Thyroid gland (tissue), 4 donors: ENCODE measurements at regions not wholly inside any gene's neighbourhood (a gene's known extent, or its start where the extent isn't known, plus 50 kb on each side); places are given as distances from the start of the nearest gene placed in this dataset.

Experiments
- DNase-seq, 2 donors: peaks; one replicate each; pipeline ENCODE4 v3.0.0-alpha.2; 2019
- H3K27ac ChIP-seq, 3 donors: fragments of 200-600 bp; sonication (generic); 1 replicate in 2 of 3; 2 replicates in 1 of 3; pipeline ENCODE4 v1.5.1; 2016 to 2019; ENCODE audit warnings: mild to moderate bottlenecking in 1 of 3, moderate library complexity in 1 of 3
- H3K27me3 ChIP-seq: fragments of 200-600 bp; sonication (generic); one replicate; pipeline ENCODE4 v1.5.1; 2019
- H3K36me3 ChIP-seq, 2 donors: fragments of 200-600 bp; sonication (generic); one replicate each; pipeline ENCODE4 v1.5.1; 2016 to 2019
- H3K4me1 ChIP-seq, 2 donors: fragments of 200-600 bp; sonication (generic); one replicate each; pipeline ENCODE4 v1.5.1; 2017 to 2019
- H3K4me3 ChIP-seq, 3 donors: fragments of 200-600 bp; sonication (generic); replicated peaks in 1 of 3; 1 replicate in 2 of 3; 2 replicates in 1 of 3; pipeline ENCODE4 v1.5.1; 2016; ENCODE audit warnings: mild to moderate bottlenecking in 1 of 3
- H3K9me3 ChIP-seq: fragments of 200-600 bp; sonication (generic); one replicate; pipeline ENCODE4 v1.5.1; 2017
- CTCF ChIP-seq, 6 experiments: fragments of 200-600 bp in 3 of 6; fragments of 450-650 bp in 3 of 6; sonication (generic) in 3 of 6; IDR thresholded peaks; one replicate each; pipeline ENCODE4 v1.5.1; 2016 to 2019; ENCODE audit warnings: antibody characterized with exemption in 6 of 6, mild to moderate bottlenecking in 2 of 6, inconsistent platforms in 1 of 6, moderate library complexity in 1 of 6
- POLR2A ChIP-seq, 2 donors: fragments of 450-650 bp; IDR thresholded peaks; one replicate each; pipeline ENCODE4 v1.6.1; 2017; ENCODE audit warnings: antibody characterized with exemption in 2 of 2, mild to moderate bottlenecking in 2 of 2, moderate library complexity in 1 of 2
- WGBS, 2 donors: methylation state at CpG; one replicate each; pipeline ENCODE4 v1.1.5; 2017; 5-methylcytosine and 5-hydroxymethylcytosine counted together
- intact Hi-C: fragments of 100-400 bp; cut with DNase I; formaldehyde crosslinking; loops from one replicate; pipeline ENCODE4 v1.15.1; 2023

DNA sequence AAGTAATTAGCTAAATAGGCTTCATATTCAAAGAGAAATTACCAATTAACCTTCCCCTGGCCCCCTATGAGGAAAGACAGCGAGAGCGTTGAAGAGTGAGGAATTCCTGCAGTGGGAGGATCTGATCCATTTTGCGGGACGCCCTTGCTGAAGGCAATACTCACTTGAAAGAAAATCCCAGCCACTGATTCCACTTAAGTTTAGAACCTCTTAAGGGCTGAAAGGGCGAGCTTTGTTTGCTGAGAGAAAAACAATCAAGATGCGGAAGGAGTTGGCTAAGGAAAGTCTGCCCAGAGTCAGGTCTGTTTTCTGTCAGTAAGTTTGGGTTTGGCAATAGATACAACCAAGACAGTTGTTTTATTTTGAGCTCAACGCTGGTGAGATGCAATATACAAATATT is 102.8 kb upstream of the GBE1 start:
- TF ChIP-seq POLR2A (IDR thresholded peaks at IDR 0.05) = no peak
- intact Hi-C loops = no loop called here
- 16 to 21% methylated on average over 7 of the region's 7 CpGs for WGBS, 2 donors
- no peaks in the 10 kb centered on the region for H3K36me3 ChIP-seq
- DNase-seq = peak; percentile 3 to 4
- H3K27ac ChIP-seq = no peak overlapping the region
- H3K4me1 ChIP-seq = peaks cover 0 to 6% of the 10 kb centered on the region in 2 donors
- no peak overlapping the region for H3K4me3 ChIP-seq
- no peaks in the 10 kb centered on the region for H3K9me3 ChIP-seq
- no peaks in the 10 kb centered on the region for H3K27me3 ChIP-seq

DNA sequence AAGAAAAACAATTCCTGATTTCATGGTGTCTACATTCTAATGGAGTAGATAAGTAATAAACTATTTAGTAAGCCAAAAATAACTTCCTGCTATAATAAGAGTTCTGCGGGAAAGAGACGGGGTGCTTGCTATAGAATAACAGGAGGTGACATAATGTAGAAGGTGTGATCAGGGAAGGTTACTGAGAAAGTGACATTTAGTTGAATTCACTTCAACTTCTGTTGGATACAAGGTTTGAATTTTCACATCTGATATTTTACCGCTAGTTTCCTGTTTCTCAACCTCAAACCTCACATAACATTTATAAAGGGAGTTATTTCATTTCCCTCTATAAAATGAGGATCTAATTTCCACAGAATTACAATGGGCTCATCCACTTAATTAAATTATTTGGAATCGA is 102.3 kb upstream of the GBE1 start:
- 67 to 70% methylated on average over 4 of the region's 4 CpGs for WGBS, 2 donors
- Histone ChIP-seq H3K4me3 (no peak overlapping the region), H3K36me3 (no peaks in the 10 kb centered on the region), H3K9me3 (no peaks in the 10 kb centered on the region), H3K27ac (no peak overlapping the region), H3K27me3 (no peaks in the 10 kb centered on the region), H3K4me1 (peaks cover 0 to 6% of the 10 kb centered on the region in 2 donors)
- TF ChIP-seq POLR2A (IDR thresholded peaks at IDR 0.05) = no peak
- TF ChIP-seq CTCF (IDR thresholded peaks at IDR 0.05) = no peak
- intact Hi-C loops = no loop called here
- no peak for DNase-seq

- H3K4me1 ChIP-seq = peaks cover 0 to 6% of the 10 kb centered on the region in 2 donors
- no peaks in the 10 kb centered on the region for H3K36me3 ChIP-seq
- intact Hi-C loops = no loop called here
- H3K27me3 ChIP-seq = no peaks in the 10 kb centered on the region
- 95 to 100% methylated on average over 1 of the region's 1 CpG for WGBS, 2 donors
- DNase-seq = no peak
- no peak overlapping the region for H3K27ac ChIP-seq
- no peaks in the 10 kb centered on the region for H3K9me3 ChIP-seq
- no peak overlapping the region for H3K4me3 ChIP-seq
- TF ChIP-seq CTCF (IDR thresholded peaks at IDR 0.05) = no peak
- no peak for TF ChIP-seq POLR2A (IDR thresholded peaks at IDR 0.05)
Observed at GRCh38 chr3:81861593-81861992, 100.1 kb upstream of the GBE1 start.

DNA sequence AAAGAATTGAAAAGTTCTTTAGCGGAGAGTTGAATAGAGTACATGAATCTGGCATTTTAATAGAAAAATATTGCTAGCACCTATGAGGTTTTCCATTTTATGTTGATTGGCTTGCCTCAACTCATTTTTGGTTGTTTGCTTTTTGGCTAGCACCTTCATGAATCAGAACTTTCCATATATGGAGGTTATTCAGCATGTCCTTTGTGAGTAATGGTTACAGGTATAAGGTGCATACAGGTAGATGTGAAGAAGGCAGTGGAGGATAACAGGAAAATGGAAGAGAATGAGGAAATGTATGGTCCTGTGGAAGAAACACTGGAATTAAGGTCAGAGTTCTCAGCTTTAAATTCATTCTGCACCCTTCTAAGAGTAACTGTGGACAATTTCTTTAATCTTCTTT is 98.1 kb upstream of the GBE1 start:
- Histone ChIP-seq H3K36me3 (no peaks in the 10 kb centered on the region), H3K27me3 (no peaks in the 10 kb centered on the region), H3K27ac (no peak overlapping the region), H3K4me1 (peaks cover 0 to 5% of the 10 kb centered on the region in 2 donors), H3K4me3 (no peak overlapping the region), H3K9me3 (no peaks in the 10 kb centered on the region)
- DNase-seq = no peak
- intact Hi-C loops = no loop called here
- TF ChIP-seq POLR2A (IDR thresholded peaks at IDR 0.05) (no peak), CTCF (IDR thresholded peaks at IDR 0.05) (no peak)
- 99 to 100% methylated on average over 1 of the region's 1 CpG for WGBS, 2 donors

DNA sequence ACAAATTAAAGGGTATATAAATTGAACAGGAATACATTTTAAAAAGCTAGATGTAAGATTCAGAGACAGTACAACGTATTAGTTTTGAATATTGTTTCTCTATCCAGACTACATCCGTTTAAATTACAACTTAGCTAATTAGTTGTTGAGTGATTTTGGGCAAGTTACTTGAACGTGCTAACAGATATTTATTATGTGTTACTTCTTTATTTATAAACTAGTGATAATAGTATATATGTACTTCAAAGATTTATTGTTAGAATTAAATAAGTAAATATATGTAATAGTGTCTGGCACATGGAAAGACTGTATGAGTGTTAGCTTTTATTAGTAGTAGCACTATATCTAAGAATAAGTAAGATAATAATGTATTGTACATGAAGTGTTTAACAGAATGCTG is 92.0 kb upstream of the GBE1 start:
- H3K27ac ChIP-seq = no peak overlapping the region
- TF ChIP-seq CTCF (IDR thresholded peaks at IDR 0.05) (no peak), POLR2A (IDR thresholded peaks at IDR 0.05) (no peak)
- H3K36me3 ChIP-seq = no peaks in the 10 kb centered on the region
- no peak for DNase-seq
- intact Hi-C loops = no loop called here
- 88 to 90% methylated on average over 3 of the region's 3 CpGs for WGBS, 2 donors
- H3K9me3 ChIP-seq = no peaks in the 10 kb centered on the region
- H3K4me3 ChIP-seq = no peak overlapping the region
- H3K4me1 ChIP-seq = no peaks in the 10 kb centered on the region
- H3K27me3 ChIP-seq = no peaks in the 10 kb centered on the region

- DNase-seq = no peak
- TF ChIP-seq CTCF (IDR thresholded peaks at IDR 0.05) (no peak), POLR2A (IDR thresholded peaks at IDR 0.05) (no peak)
- Histone ChIP-seq H3K4me1 (no peaks in the 10 kb centered on the region), H3K27ac (no peak overlapping the region), H3K9me3 (no peaks in the 10 kb centered on the region), H3K27me3 (no peaks in the 10 kb centered on the region), H3K4me3 (no peak overlapping the region), H3K36me3 (no peaks in the 10 kb centered on the region)
- intact Hi-C loops = no loop called here
Observed at GRCh38 chr3:81851176-81851575, 89.7 kb upstream of the GBE1 start.
